Medulla oblongata (tissue), 1 donor: ENCODE measurements at regions not wholly inside any gene's neighbourhood (a gene's known extent, or its start where the extent isn't known, plus 50 kb on each side); places are given as distances from the start of the nearest gene placed in this dataset.

Source experiments
- DNase-seq: peaks from one replicate; pipeline ENCODE4 v3.0.0-alpha.2; 2015; ENCODE audit errors: extremely low spot score

- peak; percentile 42 for DNase-seq
These were observed 176.0 kb upstream of the ZNF608 start for GRCh38 chr5:124922255-124922975.

- DNase-seq: peak; percentile 96
These were observed 176.7 kb upstream of the ZNF608 start for GRCh38 chr5:124923131-124923530.

- no peak for DNase-seq
These were observed 178.3 kb upstream of the ZNF608 start for GRCh38 chr5:124924729-124925128.

GRCh38 chr5:124927735-124928134, 181.3 kb upstream of the ZNF608 start:
- DNase-seq: no peak

- no peak for DNase-seq
These were observed 182.6 kb upstream of the ZNF608 start for GRCh38 chr5:124929000-124929399.

- peak; percentile 62 for DNase-seq
These were observed 186.6 kb upstream of the ZNF608 start for GRCh38 chr5:124932791-124933600.

GRCh38 chr5:124935065-124935464, 188.6 kb upstream of the ZNF608 start:
- no peak for DNase-seq

GRCh38 chr5:124936626-124936933, 190.1 kb upstream of the ZNF608 start:
- no peak for DNase-seq

GRCh38 chr5:124941051-124942049, 194.9 kb upstream of the ZNF608 start:
- DNase-seq: no peak

GRCh38 chr5:124948062-124948753, 201.8 kb upstream of the ZNF608 start:
- no peak for DNase-seq

GRCh38 chr5:124948754-124949275, 202.4 kb upstream of the ZNF608 start:
- DNase-seq: no peak

- no peak for DNase-seq
These were observed 203.4 kb upstream of the ZNF608 start for GRCh38 chr5:124949862-124950261.

- DNase-seq: no peak
These were observed 204.7 kb upstream of the ZNF608 start for GRCh38 chr5:124951105-124951504.

GRCh38 chr5:124951661-124952060, 205.2 kb upstream of the ZNF608 start:
- no peak for DNase-seq

GRCh38 chr5:124952079-124952478, 205.6 kb upstream of the ZNF608 start:
- no peak for DNase-seq

GRCh38 chr5:124952566-124952965, 206.1 kb upstream of the ZNF608 start:
- DNase-seq: no peak

GRCh38 chr5:124954784-124955183, 208.3 kb upstream of the ZNF608 start:
- no peak for DNase-seq

- peak; percentile 75 for DNase-seq
These were observed 210.1 kb upstream of the ZNF608 start for GRCh38 chr5:124956471-124957029.

GRCh38 chr5:124957063-124957462, 210.6 kb upstream of the ZNF608 start:
- DNase-seq: no peak

GRCh38 chr5:124960266-124960665, 213.8 kb upstream of the ZNF608 start:
- DNase-seq: no peak

- DNase-seq: no peak
These were observed 215.1 kb upstream of the ZNF608 start for GRCh38 chr5:124961521-124961920.
